WTC11 (cell line): ENCODE measurements at regions not wholly inside any gene's neighbourhood (a gene's known extent, or its start where the extent isn't known, plus 50 kb on each side); places are given as distances from the start of the nearest gene placed in this dataset.

Source experiments
- ATAC-seq: fragments of 200-7000 bp; cut with Tn5 transposase; 2 replicates; pipeline ENCODE4 v1.10.0; 2021; ENCODE audit warnings: mild to moderate bottlenecking, moderate library complexity
- CTCF ChIA-PET: fragments of 300-600 bp; sonication (Branson Sonifier 250); formaldehyde crosslinking; loops from one replicate; lab custom pipeline; 2021; ENCODE audit warnings: antibody characterized with exemption; lab: Charles Lee
- POLR2A ChIA-PET: fragments of 350-600 bp; sonication (Branson Sonifier 250); formaldehyde crosslinking; loops from one replicate; lab custom pipeline; 2021; ENCODE audit warnings: antibody characterized with exemption; lab: Charles Lee
- DNase-seq: peaks from one replicate; pipeline ENCODE4 v3.0.0; 2021; ENCODE audit warnings: low spot score
- H3K27ac Mint-ChIP-seq: 2 replicates; pipeline ENCODE4 v1.8.0; 2021; ENCODE audit warnings: mixed read lengths
- H3K27me3 Mint-ChIP-seq: 2 replicates; pipeline ENCODE4 v1.8.0; 2021; ENCODE audit warnings: low read depth, mild to moderate bottlenecking, moderate library complexity, mixed read lengths
- H3K36me3 Mint-ChIP-seq: 2 replicates; pipeline ENCODE4 v1.8.0; 2021; ENCODE audit warnings: mixed read lengths
- H3K4me1 Mint-ChIP-seq: 2 replicates; pipeline ENCODE4 v1.8.0; 2022; ENCODE audit warnings: mixed read lengths
- H3K4me3 Mint-ChIP-seq: 2 replicates; pipeline ENCODE4 v1.8.0; 2021; ENCODE audit warnings: mild to moderate bottlenecking, moderate library complexity, mixed read lengths
- H3K9me3 Mint-ChIP-seq: 2 replicates; pipeline ENCODE4 v1.8.0; 2021; ENCODE audit warnings: mixed read lengths
- AFF4 ChIP-seq: sonication (generic); formaldehyde crosslinking; IDR thresholded peaks from 2 replicates; pipeline ENCODE4 v1.8.1; 2023; ENCODE audit warnings: mild to moderate bottlenecking, missing genetic modification reagents, borderline replicate concordance
- ELF4 ChIP-seq: sonication (generic); formaldehyde crosslinking; IDR thresholded peaks from 2 replicates; pipeline ENCODE4 v1.8.1; 2022; ENCODE audit warnings: low read depth, mild to moderate bottlenecking, moderate library complexity, missing genetic modification reagents
- ETV6 ChIP-seq: sonication (generic); formaldehyde crosslinking; IDR thresholded peaks from 2 replicates; pipeline ENCODE4 v1.8.1; 2022; ENCODE audit warnings: mild to moderate bottlenecking, missing genetic modification reagents
- FOXK1 ChIP-seq: sonication (generic); formaldehyde crosslinking; IDR thresholded peaks from 2 replicates; pipeline ENCODE4 v1.8.0; 2022; ENCODE audit warnings: mild to moderate bottlenecking, moderate library complexity, missing genetic modification reagents
- FOXP1 ChIP-seq: sonication (generic); formaldehyde crosslinking; IDR thresholded peaks from 2 replicates; pipeline ENCODE4 v1.8.0; 2022; ENCODE audit warnings: missing genetic modification reagents, mild to moderate bottlenecking, moderate library complexity, borderline replicate concordance
- GABPB1 ChIP-seq: sonication (generic); formaldehyde crosslinking; IDR thresholded peaks from 2 replicates; pipeline ENCODE4 v1.8.1; 2023; ENCODE audit warnings: mild to moderate bottlenecking, missing genetic modification reagents
- GRHL2 ChIP-seq: fragments of 250-450 bp; sonication (Bioruptor Pico); IDR thresholded peaks from 2 replicates; pipeline ENCODE4 v1.8.0; 2022; ENCODE audit warnings: mild to moderate bottlenecking, moderate library complexity; ENCODE audit not compliant: insufficient replicate concordance, severe bottlenecking
- GTF2I ChIP-seq: fragments of 250-450 bp; sonication (Bioruptor Pico); conservative IDR thresholded peaks from 2 replicates; pipeline ENCODE4 v1.4.0; 2021; ENCODE audit warnings: mild to moderate bottlenecking
- KAT7 ChIP-seq: sonication (generic); formaldehyde crosslinking; IDR thresholded peaks from 2 replicates; pipeline ENCODE4 v1.8.1; 2023; ENCODE audit warnings: missing genetic modification reagents, mild to moderate bottlenecking, borderline replicate concordance
- NR1H2 ChIP-seq: sonication (generic); formaldehyde crosslinking; IDR thresholded peaks from 2 replicates; pipeline ENCODE4 v1.9.0; 2021; ENCODE audit warnings: mild to moderate bottlenecking, moderate library complexity, missing genetic modification reagents
- PRRX2 ChIP-seq: fragments of 250-450 bp; sonication (Bioruptor Pico); IDR thresholded peaks from 2 replicates; pipeline ENCODE4 v1.8.0; 2021; ENCODE audit warnings: mild to moderate bottlenecking
- RORB ChIP-seq: fragments of 250-450 bp; sonication (Bioruptor Pico); IDR thresholded peaks from 2 replicates; pipeline ENCODE4 v1.9.0; 2021; ENCODE audit warnings: mild to moderate bottlenecking
- SMAD4 ChIP-seq: sonication (generic); formaldehyde crosslinking; IDR thresholded peaks from 2 replicates; pipeline ENCODE4 v1.8.0; 2022; ENCODE audit warnings: mild to moderate bottlenecking, missing genetic modification reagents
- TEAD4 ChIP-seq: sonication (generic); formaldehyde crosslinking; IDR thresholded peaks from 2 replicates; pipeline ENCODE4 v1.8.0; 2022; ENCODE audit warnings: mild to moderate bottlenecking, missing genetic modification reagents
- ZNF263 ChIP-seq: sonication (generic); formaldehyde crosslinking; IDR thresholded peaks from 2 replicates; pipeline ENCODE4 v1.8.1; 2022; ENCODE audit warnings: low read depth, mild to moderate bottlenecking, moderate library complexity, missing genetic modification reagents
- ZNF512 ChIP-seq: sonication (generic); formaldehyde crosslinking; IDR thresholded peaks from 2 replicates; pipeline ENCODE4 v1.8.1; 2022; ENCODE audit warnings: missing genetic modification reagents, borderline replicate concordance
- ZNF671 ChIP-seq: fragments of 250-450 bp; sonication (Bioruptor Pico); IDR thresholded peaks from 2 replicates; pipeline ENCODE4 v1.8.0; 2021; ENCODE audit warnings: mild to moderate bottlenecking
- TF ChIP-seq, protein P1 (sequence below): sonication (generic); formaldehyde crosslinking; IDR thresholded peaks from 2 replicates; pipeline ENCODE4 v1.8.1; 2023; ENCODE audit warnings: mild to moderate bottlenecking, missing genetic modification reagents
- TF ChIP-seq, protein P2 (sequence below): sonication (generic); formaldehyde crosslinking; IDR thresholded peaks from 2 replicates; pipeline ENCODE4 v1.8.1; 2023; ENCODE audit warnings: mild to moderate bottlenecking, missing genetic modification reagents, moderate library complexity
- TF ChIP-seq, protein P3 (sequence below): sonication (generic); formaldehyde crosslinking; IDR thresholded peaks from 2 replicates; pipeline ENCODE4 v1.8.1; 2023; ENCODE audit warnings: mild to moderate bottlenecking, missing genetic modification reagents
- TF ChIP-seq, protein P4 (sequence below): sonication (generic); formaldehyde crosslinking; IDR thresholded peaks from 2 replicates; pipeline ENCODE4 v1.8.0; 2022; ENCODE audit warnings: mild to moderate bottlenecking, missing genetic modification reagents
- TF ChIP-seq, protein P5 (sequence below): sonication (generic); formaldehyde crosslinking; IDR thresholded peaks from 2 replicates; pipeline ENCODE4 v1.8.0; 2022; ENCODE audit warnings: missing genetic modification reagents

- H3K9me3 Mint-ChIP-seq = no peaks in the 10 kb centered on the region
- no peaks in the 10 kb centered on the region for H3K36me3 Mint-ChIP-seq
- H3K27ac Mint-ChIP-seq = no peak overlapping the region
- ChIA-PET CTCF (no interaction called here), POLR2A (no interaction called here)
- H3K4me3 Mint-ChIP-seq = no peak overlapping the region
- ATAC-seq = no peak
- no peak for DNase-seq
- no peaks in the 10 kb centered on the region for H3K4me1 Mint-ChIP-seq
- TF ChIP-seq, protein P1, sequence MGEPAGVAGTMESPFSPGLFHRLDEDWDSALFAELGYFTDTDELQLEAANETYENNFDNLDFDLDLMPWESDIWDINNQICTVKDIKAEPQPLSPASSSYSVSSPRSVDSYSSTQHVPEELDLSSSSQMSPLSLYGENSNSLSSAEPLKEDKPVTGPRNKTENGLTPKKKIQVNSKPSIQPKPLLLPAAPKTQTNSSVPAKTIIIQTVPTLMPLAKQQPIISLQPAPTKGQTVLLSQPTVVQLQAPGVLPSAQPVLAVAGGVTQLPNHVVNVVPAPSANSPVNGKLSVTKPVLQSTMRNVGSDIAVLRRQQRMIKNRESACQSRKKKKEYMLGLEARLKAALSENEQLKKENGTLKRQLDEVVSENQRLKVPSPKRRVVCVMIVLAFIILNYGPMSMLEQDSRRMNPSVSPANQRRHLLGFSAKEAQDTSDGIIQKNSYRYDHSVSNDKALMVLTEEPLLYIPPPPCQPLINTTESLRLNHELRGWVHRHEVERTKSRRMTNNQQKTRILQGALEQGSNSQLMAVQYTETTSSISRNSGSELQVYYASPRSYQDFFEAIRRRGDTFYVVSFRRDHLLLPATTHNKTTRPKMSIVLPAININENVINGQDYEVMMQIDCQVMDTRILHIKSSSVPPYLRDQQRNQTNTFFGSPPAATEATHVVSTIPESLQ (CRISPR knock-in tag) = no peak
- TF ChIP-seq KAT7 (CRISPR knock-in tag) (no peak), FOXP1 (CRISPR knock-in tag) (no peak), AFF4 (no peak), TEAD4 (CRISPR knock-in tag) (no peak), NR1H2 (CRISPR knock-in tag) (no peak), ETV6 (no peak), ELF4 (no peak), ZNF671 (CRISPR knock-in tag) (no peak), ZNF512 (CRISPR knock-in tag) (no peak), SMAD4 (no peak)
- H3K27me3 Mint-ChIP-seq = no peaks in the 10 kb centered on the region
These were observed 516.7 kb downstream of the KCNT2 start for GRCh38 chr1:196091397-196092135.

GRCh38 chr1:196090226-196090625 is 518.0 kb downstream of the KCNT2 start:
- no peaks in the 10 kb centered on the region for H3K4me1 Mint-ChIP-seq
- no peaks in the 10 kb centered on the region for H3K36me3 Mint-ChIP-seq
- ATAC-seq (no peak), DNase-seq (no peak)
- no peak overlapping the region for H3K27ac Mint-ChIP-seq
- no peaks in the 10 kb centered on the region for H3K27me3 Mint-ChIP-seq
- CTCF ChIA-PET = interaction anchor here (0.9 kb wide), 1 partner anchor 150 kb away, joined by 5 read pairs; no protein-coding TSS in a partner anchor
- H3K9me3 Mint-ChIP-seq = no peaks in the 10 kb centered on the region
- no peak overlapping the region for H3K4me3 Mint-ChIP-seq
- POLR2A ChIA-PET = no interaction called here
- TF ChIP-seq GTF2I (CRISPR knock-in tag) = no peak
- TF ChIP-seq GABPB1 (CRISPR knock-in tag) = no peak
- TF ChIP-seq, protein P2, sequence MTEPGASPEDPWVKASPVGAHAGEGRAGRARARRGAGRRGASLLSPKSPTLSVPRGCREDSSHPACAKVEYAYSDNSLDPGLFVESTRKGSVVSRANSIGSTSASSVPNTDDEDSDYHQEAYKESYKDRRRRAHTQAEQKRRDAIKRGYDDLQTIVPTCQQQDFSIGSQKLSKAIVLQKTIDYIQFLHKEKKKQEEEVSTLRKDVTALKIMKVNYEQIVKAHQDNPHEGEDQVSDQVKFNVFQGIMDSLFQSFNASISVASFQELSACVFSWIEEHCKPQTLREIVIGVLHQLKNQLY (CRISPR knock-in tag) = no peak
- TF ChIP-seq PRRX2 (CRISPR knock-in tag) = no peak
- TF ChIP-seq RORB (CRISPR knock-in tag) = no peak
- no peak for TF ChIP-seq FOXK1 (CRISPR knock-in tag)
- TF ChIP-seq GRHL2 (CRISPR knock-in tag) = no peak
- TF ChIP-seq, protein P3, sequence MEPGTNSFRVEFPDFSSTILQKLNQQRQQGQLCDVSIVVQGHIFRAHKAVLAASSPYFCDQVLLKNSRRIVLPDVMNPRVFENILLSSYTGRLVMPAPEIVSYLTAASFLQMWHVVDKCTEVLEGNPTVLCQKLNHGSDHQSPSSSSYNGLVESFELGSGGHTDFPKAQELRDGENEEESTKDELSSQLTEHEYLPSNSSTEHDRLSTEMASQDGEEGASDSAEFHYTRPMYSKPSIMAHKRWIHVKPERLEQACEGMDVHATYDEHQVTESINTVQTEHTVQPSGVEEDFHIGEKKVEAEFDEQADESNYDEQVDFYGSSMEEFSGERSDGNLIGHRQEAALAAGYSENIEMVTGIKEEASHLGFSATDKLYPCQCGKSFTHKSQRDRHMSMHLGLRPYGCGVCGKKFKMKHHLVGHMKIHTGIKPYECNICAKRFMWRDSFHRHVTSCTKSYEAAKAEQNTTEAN = no peak
- no peak for TF ChIP-seq ZNF671 (CRISPR knock-in tag)
- no peak for TF ChIP-seq ZNF263 (CRISPR knock-in tag)
- TF ChIP-seq, protein P4, sequence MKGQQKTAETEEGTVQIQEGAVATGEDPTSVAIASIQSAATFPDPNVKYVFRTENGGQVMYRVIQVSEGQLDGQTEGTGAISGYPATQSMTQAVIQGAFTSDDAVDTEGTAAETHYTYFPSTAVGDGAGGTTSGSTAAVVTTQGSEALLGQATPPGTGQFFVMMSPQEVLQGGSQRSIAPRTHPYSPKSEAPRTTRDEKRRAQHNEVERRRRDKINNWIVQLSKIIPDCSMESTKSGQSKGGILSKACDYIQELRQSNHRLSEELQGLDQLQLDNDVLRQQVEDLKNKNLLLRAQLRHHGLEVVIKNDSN (CRISPR knock-in tag) = no peak
- TF ChIP-seq, protein P5, sequence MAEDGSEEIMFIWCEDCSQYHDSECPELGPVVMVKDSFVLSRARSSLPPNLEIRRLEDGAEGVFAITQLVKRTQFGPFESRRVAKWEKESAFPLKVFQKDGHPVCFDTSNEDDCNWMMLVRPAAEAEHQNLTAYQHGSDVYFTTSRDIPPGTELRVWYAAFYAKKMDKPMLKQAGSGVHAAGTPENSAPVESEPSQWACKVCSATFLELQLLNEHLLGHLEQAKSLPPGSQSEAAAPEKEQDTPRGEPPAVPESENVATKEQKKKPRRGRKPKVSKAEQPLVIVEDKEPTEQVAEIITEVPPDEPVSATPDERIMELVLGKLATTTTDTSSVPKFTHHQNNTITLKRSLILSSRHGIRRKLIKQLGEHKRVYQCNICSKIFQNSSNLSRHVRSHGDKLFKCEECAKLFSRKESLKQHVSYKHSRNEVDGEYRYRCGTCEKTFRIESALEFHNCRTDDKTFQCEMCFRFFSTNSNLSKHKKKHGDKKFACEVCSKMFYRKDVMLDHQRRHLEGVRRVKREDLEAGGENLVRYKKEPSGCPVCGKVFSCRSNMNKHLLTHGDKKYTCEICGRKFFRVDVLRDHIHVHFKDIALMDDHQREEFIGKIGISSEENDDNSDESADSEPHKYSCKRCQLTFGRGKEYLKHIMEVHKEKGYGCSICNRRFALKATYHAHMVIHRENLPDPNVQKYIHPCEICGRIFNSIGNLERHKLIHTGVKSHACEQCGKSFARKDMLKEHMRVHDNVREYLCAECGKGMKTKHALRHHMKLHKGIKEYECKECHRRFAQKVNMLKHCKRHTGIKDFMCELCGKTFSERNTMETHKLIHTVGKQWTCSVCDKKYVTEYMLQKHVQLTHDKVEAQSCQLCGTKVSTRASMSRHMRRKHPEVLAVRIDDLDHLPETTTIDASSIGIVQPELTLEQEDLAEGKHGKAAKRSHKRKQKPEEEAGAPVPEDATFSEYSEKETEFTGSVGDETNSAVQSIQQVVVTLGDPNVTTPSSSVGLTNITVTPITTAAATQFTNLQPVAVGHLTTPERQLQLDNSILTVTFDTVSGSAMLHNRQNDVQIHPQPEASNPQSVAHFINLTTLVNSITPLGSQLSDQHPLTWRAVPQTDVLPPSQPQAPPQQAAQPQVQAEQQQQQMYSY = no peak
